SU-DHL-6 (cell line): ENCODE measurements at regions not wholly inside any gene's neighbourhood (a gene's known extent, or its start where the extent isn't known, plus 50 kb on each side); places are given as distances from the start of the nearest gene placed in this dataset.

Experiments
- H2AFZ ChIP-seq: fragments of 200-600 bp; sonication (generic); 2 replicates; pipeline ENCODE4 v1.6.1; 2014; ENCODE audit warnings: low read depth, mild to moderate bottlenecking, moderate library complexity, mixed read lengths, antibody characterized with exemption, low read length; ENCODE audit not compliant: severe bottlenecking
- H3F3A ChIP-seq: fragments of 200-600 bp; shearing (Covaris generic); 2 replicates; pipeline ENCODE4 v1.6.0; 2016; ENCODE audit warnings: antibody characterized with exemption, mild to moderate bottlenecking; ENCODE audit not compliant: insufficient read depth
- H3K27ac ChIP-seq: fragments of 200-600 bp; sonication (generic); 2 replicates; pipeline ENCODE4 v1.5.1; 2016; ENCODE audit warnings: low read depth, mild to moderate bottlenecking, low read length, moderate library complexity, mixed read lengths
- H3K27me3 ChIP-seq: fragments of 200-600 bp; sonication (generic), shearing (Covaris generic); 2 replicates; pipeline ENCODE4 v1.6.0; 2014; ENCODE audit warnings: mild to moderate bottlenecking, low read length
- H3K36me3 ChIP-seq: fragments of 200-600 bp; sonication (generic); 2 replicates; pipeline ENCODE4 v1.6.1; 2014; ENCODE audit warnings: mild to moderate bottlenecking, low read length, mixed read lengths
- H3K4me2 ChIP-seq: fragments of 300-600, 200-600 bp; shearing (Covaris generic), sonication (generic); 2 replicates; pipeline ENCODE4 v1.6.0; 2014; ENCODE audit warnings: low read length, low read depth, mild to moderate bottlenecking; ENCODE audit not compliant: poor library complexity, severe bottlenecking
- H3K4me3 ChIP-seq: fragments of 200-600 bp; sonication (generic); 2 replicates; pipeline ENCODE4 v1.5.1; 2014; ENCODE audit warnings: antibody characterized with exemption, low read length, mild to moderate bottlenecking, mixed read lengths; ENCODE audit not compliant: insufficient read depth, poor library complexity, severe bottlenecking
- H3K79me2 ChIP-seq: fragments of 200-600 bp; sonication (generic); 2 replicates; pipeline ENCODE4 v1.6.1; 2014; ENCODE audit warnings: mild to moderate bottlenecking, low read length, moderate library complexity; ENCODE audit not compliant: insufficient read depth
- H3K9ac ChIP-seq: fragments of 200-600 bp; sonication (generic); 2 replicates; pipeline ENCODE4 v1.7.0; 2014; ENCODE audit warnings: mild to moderate bottlenecking, low read length
- H3K9me2 ChIP-seq: fragments of 200-600 bp; sonication (generic); replicated peaks from 2 replicates; pipeline ENCODE4 v1.6.1; 2014; ENCODE audit warnings: low read length; ENCODE audit not compliant: insufficient read depth
- H3K9me3 ChIP-seq: fragments of 200-600 bp; sonication (generic); 2 replicates; pipeline ENCODE4 v1.6.1; 2014; ENCODE audit warnings: low read length, mixed read lengths; ENCODE audit not compliant: insufficient read depth
- H4K20me1 ChIP-seq: fragments of 200-600 bp; sonication (generic); 2 replicates; pipeline ENCODE4 v1.6.1; 2014; ENCODE audit warnings: low read depth, mild to moderate bottlenecking, antibody characterized with exemption, low read length, moderate library complexity, mixed read lengths
- EZH2phosphoT487 ChIP-seq: fragments of 200-600 bp; sonication (generic), shearing (Covaris generic); conservative IDR thresholded peaks from 2 replicates; pipeline ENCODE4 v1.6.1; 2018; ENCODE audit warnings: mild to moderate bottlenecking, antibody characterized with exemption, low read length, moderate library complexity, mixed read lengths
- TF ChIP-seq, protein P1 (sequence below): fragments of 200-600 bp; sonication (generic); IDR thresholded peaks from one replicate; pipeline ENCODE4 v1.5.1; 2017; ENCODE audit warnings: antibody characterized with exemption, mild to moderate bottlenecking, low read length, moderate library complexity; ENCODE audit not compliant: insufficient read depth, poor library complexity, severe bottlenecking

GRCh38 chrX:33721927-33722326 is 410.2 kb downstream of the FAM47A start:
- no peak for TF ChIP-seq EZH2phosphoT487
- TF ChIP-seq, protein P1, sequence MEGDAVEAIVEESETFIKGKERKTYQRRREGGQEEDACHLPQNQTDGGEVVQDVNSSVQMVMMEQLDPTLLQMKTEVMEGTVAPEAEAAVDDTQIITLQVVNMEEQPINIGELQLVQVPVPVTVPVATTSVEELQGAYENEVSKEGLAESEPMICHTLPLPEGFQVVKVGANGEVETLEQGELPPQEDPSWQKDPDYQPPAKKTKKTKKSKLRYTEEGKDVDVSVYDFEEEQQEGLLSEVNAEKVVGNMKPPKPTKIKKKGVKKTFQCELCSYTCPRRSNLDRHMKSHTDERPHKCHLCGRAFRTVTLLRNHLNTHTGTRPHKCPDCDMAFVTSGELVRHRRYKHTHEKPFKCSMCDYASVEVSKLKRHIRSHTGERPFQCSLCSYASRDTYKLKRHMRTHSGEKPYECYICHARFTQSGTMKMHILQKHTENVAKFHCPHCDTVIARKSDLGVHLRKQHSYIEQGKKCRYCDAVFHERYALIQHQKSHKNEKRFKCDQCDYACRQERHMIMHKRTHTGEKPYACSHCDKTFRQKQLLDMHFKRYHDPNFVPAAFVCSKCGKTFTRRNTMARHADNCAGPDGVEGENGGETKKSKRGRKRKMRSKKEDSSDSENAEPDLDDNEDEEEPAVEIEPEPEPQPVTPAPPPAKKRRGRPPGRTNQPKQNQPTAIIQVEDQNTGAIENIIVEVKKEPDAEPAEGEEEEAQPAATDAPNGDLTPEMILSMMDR = no peak

DNA sequence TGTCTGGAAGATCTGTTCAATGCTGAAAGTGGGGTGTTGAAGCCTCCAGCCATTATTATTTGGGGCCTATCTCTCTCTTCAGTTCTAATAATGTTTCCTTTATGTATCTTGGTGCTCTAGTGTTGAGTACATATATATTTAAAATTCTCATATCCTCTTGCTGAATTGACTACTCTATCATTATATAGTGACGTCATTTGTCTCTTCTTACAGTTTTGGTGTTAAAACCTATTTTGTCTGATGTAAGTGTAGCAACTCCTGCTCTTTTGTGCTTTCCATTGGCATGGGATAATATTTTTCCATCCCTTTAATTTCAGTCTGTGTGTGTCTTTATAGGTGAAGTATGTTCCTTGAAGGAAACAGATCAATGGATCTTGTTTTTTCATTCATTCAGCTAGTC is 446.0 kb downstream of the FAM47A start:
- Histone ChIP-seq H3K9ac (no peak overlapping the region), H3K9me3 (no peaks in the 10 kb centered on the region), H3K4me3 (no peak overlapping the region), H3K27me3 (no peaks in the 10 kb centered on the region), H3K4me2 (no peak overlapping the region), H3K79me2 (no peaks in the 10 kb centered on the region), H2AFZ (no peak overlapping the region), H3K9me2 (no peaks in the 10 kb centered on the region), H3K36me3 (no peaks in the 10 kb centered on the region), H3F3A (no peaks in the 10 kb centered on the region), H3K27ac (no peak overlapping the region), H4K20me1 (no peaks in the 10 kb centered on the region)
- TF ChIP-seq, protein P1 = no peak
- no peak for TF ChIP-seq EZH2phosphoT487

More at GRCh38 chrX:33721927-33722326, 410.2 kb downstream of the FAM47A start:
- no peaks in the 10 kb centered on the region; the same call in 1 of the 2 replicates for H3K79me2 ChIP-seq
- no peaks in the 10 kb centered on the region for H3K27me3 ChIP-seq
- peak overlapping the region; percentile 82 for H3K4me2 ChIP-seq
- no peak overlapping the region for H2AFZ ChIP-seq
- no peak overlapping the region for H3K27ac ChIP-seq
- H3K36me3 ChIP-seq = no peaks in the 10 kb centered on the region
- H3K4me3 ChIP-seq = peak overlapping the region; percentile 18
- no peaks in the 10 kb centered on the region for H4K20me1 ChIP-seq
- no peaks in the 10 kb centered on the region for H3K9me2 ChIP-seq
- no peak overlapping the region for H3K9ac ChIP-seq
- H3F3A ChIP-seq = no peaks in the 10 kb centered on the region
- no peaks in the 10 kb centered on the region for H3K9me3 ChIP-seq
